GM21528 (cell line): ENCODE measurements at regions not wholly inside any gene's neighbourhood (a gene's known extent, or its start where the extent isn't known, plus 50 kb on each side); places are given as distances from the start of the nearest gene placed in this dataset.
"Not testable (repeated sequence)": the region's sequence is repeated elsewhere in the genome, so short reads cannot be mapped to it uniquely, and the experiment has no call there.

ENCODE experiments used
- ATAC-seq: cut with Tn5 transposase; IDR thresholded peaks from one replicate; pipeline ENCODE4 v1.9.1; 2021; ENCODE audit warnings: mild to moderate bottlenecking, moderate library complexity; ENCODE audit not compliant: unreplicated experiment, low FRiP score

DNA sequence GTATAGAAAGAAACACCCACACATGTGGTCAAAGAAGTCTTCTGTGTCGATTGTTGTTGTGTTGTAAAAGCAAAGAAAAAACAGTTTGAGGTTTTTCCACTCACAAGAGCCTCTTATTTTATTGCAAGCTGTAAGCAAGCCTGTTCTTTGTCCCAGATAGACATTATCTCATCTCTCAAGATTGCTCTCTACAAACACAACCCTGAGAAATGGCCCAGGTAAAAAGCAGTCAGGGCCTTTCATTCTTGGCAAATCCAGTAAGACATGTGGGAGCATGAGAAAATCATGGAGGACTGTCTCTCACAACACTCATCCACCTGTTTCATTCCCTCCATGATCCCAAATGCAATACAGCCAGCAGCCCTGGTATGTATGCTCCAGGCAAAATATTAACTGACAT is 286.6 kb upstream of the POU5F2 start:
- no peak for ATAC-seq

DNA sequence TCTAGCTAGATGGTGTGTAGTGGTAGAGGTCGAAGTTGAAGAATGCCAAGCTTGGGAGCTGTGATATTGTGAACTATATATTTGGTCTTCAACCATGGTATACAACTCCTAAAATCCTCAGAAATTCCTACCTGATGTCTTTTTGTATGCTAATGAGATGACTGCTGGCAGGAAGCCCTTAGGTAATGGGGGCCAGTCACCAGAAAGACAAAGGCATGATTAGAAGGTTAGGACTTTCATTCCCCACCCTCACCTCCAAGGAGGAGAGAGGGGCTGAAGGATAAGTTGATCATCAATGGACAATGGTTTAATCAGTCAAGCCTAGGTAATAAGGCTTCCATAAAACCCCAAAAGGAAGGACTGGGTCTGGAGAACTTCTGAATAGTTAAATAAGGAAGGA is 285.7 kb upstream of the POU5F2 start:
- ATAC-seq, result no peak

DNA sequence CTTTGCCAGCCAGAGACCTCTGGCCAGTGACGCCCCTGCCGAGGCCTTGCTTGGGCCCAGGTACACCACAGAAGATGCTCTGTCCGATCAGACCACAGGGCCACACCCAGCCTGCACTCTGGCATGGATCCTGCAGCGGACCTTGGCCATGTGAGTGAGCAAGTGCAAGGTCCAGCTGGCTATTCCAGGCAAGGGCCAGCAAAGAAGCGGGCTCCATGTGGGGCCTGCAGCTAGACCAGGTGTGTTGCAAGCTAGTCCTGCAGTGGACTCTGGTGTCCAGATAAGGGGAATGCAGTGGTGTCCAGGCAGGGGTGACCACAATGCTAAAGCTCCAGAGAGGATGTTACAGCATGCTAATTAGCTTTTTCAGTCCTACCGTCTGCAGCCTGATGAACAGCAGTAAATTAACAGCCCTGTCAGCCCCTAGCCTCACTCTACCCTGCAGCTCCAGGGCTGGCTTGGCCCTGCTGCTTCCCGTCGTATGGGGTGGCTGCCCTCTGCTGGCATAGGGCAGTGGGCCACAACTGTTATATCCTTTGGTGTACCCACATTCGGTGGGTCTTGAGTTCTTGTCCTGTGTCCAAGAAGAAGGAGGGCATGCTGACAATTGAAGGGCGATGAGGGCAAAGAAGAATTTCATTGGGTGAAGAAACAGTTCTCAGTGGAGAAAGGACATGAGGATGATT is 284.5 kb upstream of the POU5F2 start:
- ATAC-seq, result no peak

DNA sequence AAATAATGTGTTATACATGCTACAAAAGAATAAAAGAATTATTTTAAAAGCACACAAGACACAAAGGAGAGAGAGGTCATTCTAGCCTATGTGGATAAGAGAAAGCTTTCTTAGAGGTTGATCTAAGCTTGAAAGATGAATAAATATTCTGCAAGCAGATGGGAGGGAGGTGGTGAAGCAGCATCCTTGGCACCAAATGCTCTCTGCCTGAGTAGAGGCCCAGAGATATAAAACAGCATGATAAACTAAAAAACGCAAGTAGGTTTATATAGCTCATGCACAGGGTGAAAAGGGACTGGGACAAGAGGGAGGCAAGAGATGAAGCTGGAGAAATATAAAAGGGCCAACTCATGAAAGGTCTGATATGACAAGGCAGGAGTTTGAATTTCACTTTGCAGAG is 283.2 kb upstream of the POU5F2 start:
- ATAC-seq, result no peak

DNA sequence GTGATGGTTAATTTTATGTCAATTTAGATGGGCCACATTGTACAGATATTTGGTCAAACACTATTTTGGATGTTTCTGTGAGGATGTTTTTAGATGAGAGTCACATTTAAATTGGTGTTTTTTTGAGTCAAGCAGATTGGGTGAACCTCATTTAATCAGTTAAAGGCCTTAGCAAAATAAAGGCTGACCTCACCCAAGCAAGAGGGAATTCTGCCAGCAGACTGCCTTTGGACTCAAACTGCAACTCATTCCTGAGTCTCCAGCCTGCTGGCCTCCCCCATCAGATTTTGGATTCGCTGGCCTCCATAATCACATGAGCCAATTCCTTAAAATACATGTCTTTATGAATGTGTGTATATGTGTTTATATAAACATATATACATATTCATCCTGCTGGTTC is 282.7 kb upstream of the POU5F2 start:
- no peak for ATAC-seq

DNA sequence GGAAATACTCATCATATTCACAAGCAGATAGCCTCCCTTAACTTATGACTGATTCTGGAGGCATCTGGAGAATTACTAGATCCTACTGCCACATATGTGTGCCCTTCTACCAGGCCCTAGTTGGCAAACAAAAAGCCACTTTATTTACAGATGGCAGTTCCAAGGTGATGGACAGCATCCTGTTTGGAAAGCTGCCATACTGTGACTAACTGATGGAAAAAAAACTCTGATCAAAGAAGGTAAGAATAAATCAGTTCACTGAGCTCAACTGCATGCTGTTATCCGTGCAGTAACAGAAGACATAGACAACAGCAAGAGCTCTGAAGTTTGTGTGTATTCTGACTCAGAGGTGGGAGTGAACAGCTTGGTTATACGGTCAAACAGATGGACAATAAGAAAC is 279.8 kb upstream of the POU5F2 start:
- no peak for ATAC-seq

DNA sequence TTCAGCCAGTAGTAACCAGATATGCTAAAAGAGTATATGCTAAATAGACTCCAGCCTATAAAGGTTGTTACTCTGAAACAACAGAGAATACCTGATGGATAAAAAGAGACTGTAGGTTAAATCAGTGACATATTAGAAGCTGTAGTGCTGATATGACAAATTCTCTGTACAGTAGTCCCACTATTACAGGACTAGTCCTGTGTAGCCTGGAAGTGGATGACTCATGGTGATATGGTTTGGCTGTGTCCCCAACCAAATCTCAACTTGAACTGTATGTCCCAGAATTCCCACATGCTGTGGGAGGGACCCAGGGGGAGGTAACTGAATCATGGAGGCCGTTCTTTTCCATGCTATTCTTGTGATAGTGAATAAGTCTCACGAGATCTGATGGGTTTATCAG is 276.2 kb upstream of the POU5F2 start:
- no peak for ATAC-seq

DNA sequence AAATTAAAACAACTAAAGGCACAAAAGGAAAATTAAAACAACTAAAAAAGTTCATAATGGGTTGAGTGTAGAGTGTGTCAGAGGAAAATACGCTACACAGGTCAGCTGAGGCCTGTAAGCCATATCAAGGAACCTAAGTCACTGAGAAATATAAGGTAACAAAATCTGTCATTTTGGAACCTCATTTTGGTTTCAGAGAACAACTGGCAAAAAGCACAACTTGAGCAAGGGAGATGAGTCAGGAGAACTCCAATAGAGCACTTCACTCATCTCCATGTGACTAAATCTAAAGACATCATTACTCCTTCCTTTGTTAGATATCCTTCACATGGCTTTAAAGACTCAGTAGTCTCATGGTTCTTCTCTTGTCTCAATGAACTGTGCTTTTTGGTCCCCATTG is 269.4 kb upstream of the POU5F2 start:
- ATAC-seq, result no peak

DNA sequence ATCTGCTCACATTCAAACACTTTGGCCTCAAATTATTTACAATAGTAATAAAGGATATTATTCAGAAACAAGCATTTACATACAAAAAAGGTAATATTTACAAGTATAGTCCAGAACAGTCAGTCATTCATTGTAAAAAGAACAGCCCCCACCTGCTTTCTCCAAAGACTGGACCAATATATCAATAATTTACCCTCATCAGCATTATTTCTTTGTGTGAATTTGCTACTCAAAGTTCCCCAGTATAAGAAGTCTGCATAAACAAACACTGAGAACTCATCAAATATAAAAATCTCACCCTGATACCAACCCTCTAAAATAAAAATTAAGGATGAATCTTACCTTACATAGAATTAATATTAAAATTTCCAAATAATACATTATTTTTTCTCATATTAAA is 267.8 kb upstream of the POU5F2 start:
- ATAC-seq, result no peak

DNA sequence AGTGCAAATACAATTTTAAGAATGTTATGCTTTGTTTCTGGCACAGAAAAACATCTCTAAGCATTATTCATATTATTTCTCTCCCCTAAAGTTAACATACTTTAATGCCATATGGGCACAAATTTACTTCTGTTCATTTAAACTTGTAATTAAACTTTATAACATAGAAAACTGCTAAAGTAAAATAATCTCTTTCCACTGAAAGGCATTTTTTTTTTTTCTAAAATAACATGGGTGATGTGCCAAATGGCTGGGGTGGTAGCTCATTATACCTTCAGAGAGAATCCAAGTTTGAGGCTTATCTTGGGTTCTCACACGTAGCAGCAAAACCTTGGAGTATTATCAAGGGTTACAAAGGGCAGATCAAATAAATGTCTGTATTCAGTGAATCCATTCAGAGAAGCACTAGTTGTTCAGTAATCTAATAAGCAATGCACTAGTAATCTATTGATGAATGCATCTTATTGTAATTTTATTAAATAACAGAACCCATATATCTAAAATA is 257.6 kb upstream of the POU5F2 start:
- no peak for ATAC-seq

DNA sequence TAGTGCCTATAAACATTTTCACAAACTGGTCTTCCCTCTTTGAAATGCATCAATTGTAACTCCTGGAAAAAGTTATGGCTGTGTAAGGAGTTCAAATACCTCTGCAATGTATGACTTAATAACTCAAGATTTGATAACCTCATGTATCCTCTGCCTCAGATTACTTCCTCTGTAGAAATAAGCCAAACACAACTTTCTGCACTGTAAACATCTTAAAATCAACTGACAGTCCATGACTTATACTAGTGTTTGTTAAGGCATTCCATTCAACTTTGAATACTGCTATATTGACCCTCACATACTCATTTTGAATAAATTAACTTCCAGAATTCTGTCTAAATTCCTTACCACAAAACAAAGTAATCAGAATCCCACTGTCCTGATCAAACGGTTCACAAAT is 256.2 kb upstream of the POU5F2 start:
- no peak for ATAC-seq

DNA sequence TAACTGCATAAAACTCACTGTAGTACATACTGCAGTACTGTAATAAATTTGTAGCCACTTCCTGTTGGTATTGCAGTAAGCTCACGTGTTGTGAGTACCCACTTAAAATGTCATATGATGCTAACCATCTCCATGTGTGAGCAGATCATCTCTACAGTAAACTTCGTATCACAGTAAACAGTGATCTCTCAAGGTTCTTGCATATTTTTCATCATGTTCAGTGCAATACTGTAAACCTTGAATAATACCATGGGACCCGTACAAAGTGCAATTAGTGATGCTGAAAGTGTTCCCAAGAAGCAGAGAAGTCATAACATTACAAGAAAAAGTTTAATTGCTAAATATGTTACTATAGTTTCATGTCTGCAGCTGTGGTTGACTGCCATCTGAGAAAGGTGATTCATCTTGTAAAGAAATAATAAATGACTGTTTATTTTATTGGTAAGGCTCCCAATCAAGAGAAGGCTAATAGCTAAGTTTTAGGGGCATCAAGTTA is 253.8 kb upstream of the POU5F2 start:
- ATAC-seq, result no peak

DNA sequence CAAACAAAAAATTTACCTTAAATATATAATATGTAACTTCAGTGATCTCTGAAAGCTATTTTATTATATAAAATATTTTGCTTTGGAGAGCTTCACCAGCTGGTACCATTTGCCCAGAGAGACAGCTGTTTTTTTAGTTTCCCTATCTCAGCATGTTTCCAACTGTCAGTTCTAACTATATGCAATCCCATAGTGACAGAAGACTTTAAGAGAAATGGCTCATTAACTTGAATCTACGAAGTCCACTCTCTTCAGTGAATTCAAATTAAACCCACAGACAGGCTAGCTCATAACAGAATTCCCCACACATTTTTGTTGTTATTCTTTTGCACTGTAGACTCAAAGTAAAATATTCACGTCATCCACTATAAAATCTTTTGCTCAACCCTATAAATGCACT is 251.8 kb upstream of the POU5F2 start:
- no peak for ATAC-seq

DNA sequence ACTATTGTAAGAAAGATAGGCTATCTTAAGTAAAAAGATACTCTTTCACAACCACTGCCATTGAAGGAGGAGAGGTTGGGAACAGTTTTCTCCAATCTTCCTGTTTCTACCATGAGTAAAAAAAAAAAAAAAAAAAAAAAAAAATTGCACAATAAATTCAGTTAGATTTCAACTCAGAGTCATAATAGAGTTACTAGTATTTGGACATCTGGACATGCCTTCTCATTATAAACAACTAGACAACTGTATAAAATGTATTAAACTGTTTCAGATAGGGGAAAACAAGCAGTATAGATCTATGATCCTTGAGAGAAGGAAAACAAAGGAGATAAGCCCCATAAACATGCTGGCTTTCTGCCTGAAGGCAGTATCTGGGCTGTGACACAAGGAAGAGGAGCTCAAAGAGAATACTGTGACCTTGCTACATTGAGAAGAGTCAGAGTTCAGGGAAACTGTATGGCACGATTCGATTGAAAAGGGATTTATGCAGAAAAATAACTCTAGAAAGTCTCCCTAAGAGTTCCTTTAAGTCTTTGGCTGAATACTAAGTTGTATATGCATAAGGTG is 249.2 kb upstream of the POU5F2 start:
- ATAC-seq, result no peak

DNA sequence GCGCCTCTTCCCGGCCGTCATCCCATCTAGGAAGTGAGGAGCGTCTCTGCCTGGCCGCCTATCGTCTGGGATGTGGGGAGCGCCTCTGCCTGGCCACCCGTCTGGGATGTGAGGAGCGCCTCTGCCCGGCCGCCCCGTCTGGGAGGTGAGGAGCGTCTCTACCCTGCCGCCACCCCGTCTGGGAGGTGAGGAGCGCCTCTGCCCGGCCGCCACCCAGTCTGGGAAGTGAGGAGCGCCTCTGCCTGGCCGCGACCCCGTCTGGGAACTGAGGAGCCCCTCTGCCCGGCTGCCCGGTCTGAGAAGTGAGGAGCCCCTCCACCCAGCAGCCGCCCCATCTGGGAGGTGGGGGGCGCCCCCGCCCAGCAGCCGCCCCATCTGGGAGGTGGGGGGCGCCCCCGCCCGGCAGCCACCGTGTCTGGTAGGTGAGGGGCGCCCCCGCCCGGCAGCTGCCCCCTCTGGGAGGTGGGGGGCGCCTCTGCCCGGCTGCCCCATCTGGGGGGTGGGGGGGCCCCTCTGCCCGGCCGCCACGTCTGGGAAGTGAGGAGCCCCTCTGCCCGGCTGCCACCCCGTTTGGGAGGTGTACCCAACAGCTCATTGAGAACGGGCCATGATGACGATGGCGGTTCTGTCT is 244.7 kb upstream of the POU5F2 start:
- ATAC-seq, result not testable (repeated sequence)

DNA sequence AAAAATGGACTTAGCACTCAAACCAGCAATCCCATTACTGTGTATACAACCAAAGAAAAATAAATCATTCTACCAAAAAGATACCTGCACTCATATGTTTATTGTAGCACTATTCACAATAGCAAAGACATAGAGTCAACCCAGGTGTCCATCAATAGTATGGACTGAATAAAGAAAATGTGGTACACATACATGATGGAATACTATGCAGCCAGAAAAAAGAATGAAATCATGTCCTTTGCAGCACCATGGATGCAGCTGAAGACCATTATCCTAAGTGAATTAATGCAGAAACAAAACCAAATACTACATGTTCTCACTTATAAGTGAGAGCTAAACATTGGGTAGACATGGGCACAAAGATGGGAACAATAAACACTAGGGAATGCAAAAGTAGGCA is 236.8 kb upstream of the POU5F2 start:
- ATAC-seq, result no peak

DNA sequence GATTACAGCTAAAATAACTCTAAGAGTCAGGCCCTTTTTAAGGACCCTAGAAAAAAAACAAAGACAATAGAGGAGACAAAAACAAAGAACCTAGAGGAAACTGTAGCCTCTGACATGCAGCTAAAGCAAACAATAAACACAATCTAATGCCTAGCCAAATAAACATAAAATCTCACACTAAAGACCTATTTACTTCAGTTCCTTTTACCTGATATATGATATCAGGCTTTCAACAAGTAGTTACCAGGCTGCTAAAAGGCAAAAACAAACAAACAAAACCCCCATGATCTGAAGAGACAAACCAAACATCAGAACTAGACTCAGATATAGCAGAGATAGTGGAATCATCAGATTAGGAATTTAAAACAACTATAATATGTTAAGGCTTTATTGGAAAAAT is 226.5 kb upstream of the POU5F2 start:
- ATAC-seq, result no peak

DNA sequence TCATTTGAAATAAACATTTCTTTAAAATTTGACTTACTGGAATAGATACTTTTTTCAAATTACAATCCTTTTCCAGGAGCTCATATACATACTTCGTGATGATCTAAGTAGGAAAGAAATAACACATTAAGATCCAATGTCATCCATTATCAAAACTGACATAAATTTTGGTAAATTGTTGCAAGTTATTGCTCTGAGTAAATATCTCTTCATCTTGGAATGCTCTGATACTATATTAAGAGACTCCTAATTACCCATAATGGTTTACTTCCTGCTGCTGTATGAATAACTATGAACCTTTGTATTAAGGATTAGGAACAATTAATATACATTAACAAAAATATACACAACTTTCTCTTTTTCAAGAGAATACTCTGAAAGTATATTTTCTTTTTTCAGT is 223.0 kb upstream of the POU5F2 start:
- no peak for ATAC-seq

DNA sequence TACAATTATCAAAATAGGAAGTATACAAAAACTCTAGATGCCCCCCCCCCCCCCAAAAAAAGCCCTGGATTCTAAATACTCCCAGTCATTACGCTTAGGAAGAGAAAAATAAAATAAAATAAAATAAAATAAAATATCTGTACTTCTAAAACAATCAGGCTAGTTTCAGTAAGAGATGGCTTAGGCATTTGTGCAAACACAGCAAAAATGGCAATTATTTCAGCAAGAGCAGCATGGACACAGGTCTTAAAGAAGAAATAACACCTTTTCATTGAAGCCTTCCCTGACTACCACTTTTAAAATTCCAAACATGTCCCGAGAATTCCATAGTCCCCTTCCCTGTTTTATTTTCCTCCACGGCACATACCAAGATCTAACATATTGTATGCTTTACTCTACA is 218.6 kb upstream of the POU5F2 start:
- no peak for ATAC-seq

DNA sequence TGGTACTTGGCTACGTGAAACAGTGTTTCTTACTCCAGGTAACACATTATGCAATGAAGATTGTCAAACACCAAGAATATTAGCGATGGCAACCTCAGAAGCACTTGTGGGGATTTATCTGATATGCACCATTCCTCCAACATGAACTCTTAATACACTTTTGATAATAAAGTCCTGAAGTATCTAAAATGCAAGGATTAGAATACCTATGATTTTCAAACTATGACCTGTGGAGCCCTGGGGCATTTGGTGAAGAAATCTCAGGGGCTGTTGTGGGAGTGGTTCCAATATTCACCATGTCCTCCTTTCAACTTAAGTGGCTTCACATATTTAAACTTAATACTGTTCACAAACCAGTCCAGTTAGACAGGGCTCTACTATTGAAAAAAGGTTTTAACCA is 214.6 kb upstream of the POU5F2 start:
- ATAC-seq, result no peak

DNA sequence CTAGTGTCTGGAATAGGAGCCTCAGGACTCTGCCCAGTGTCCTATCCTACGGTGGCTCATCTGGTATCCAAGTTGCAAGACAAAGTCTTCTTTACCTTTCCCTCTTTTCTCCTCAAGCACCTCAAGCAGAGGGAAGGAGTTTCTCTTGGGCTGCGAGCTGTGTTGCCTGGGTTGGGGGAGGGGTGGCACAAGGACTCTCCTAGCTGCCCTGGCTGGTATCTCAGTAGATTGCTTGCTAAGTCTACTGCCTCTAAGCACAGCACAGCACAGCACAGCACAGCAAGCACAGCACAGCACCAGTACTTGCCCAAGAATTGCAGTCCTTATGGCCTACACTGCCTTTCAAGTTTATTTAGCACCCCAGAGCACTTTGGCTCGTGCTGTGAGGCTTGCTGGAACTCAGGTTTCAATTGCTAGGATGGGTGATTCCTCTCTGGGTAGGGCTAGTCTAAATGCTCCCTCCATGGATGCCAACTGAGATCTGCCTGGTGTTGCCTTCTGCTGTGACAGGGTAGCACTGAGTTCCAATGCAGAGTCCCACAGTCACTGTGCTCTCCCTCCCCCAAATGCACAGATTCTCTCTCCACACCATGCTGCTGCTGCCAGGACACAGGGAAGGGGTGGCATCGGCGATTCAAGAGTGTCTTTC is 213.1 kb upstream of the POU5F2 start:
- no peak for ATAC-seq
